GM12878 (cell line): ENCODE measurements at regions not wholly inside any gene's neighbourhood (a gene's known extent, or its start where the extent isn't known, plus 50 kb on each side); places are given as distances from the start of the nearest gene placed in this dataset.

Experiments used
- ATAC-seq: fragments of 200-7000 bp; cut with Tn5 transposase; 3 replicates; pipeline ENCODE4 v1.9.1; 2020; ENCODE audit warnings: mild to moderate bottlenecking, moderate library complexity
- BruUV-seq: library from RNA; stranded (reverse); fragments of 400-500 nt; replicated peaks from 2 replicates; lab custom pipeline; 2021; lab: Mats Ljungman, UMichigan
- CTCF ChIA-PET: fragments of 300-600 bp; sonication (Branson Sonifier 250); formaldehyde crosslinking; extraction: SDS; loops from one replicate; lab custom pipeline; 2021; ENCODE audit warnings: inconsistent platforms; lab: Yijun Ruan, JAX
- POLR2A ChIA-PET: fragments of 350-600 bp; formaldehyde crosslinking; extraction: SDS; loops from one replicate; lab custom pipeline; 2021; ENCODE audit warnings: inconsistent platforms; lab: Charles Lee
- RAD21 ChIA-PET: fragments of 300-600 bp; sonication (Branson Sonifier 250); formaldehyde crosslinking; loops from one replicate; lab custom pipeline; 2023; ENCODE audit warnings: antibody characterized with exemption; ENCODE audit not compliant: unreplicated experiment; lab: Charles Lee
- SMC1A ChIA-PET: fragments of 300-600 bp; sonication (Branson Sonifier 250); formaldehyde crosslinking; loops from one replicate; lab custom pipeline; 2023; ENCODE audit not compliant: unreplicated experiment, uncharacterized antibody; lab: Charles Lee
- DNase-seq: peaks from one replicate; pipeline ENCODE4 v3.0.0-alpha.2; 2011; ENCODE audit warnings: low read depth, low spot score
- FAIRE-seq: peaks from 3 replicates; lab custom pipeline; 2011; peaks lifted over from hg19 to GRCh38; lab: Jason Lieb, UNC
- H2AFZ ChIP-seq: 2 replicates; pipeline ENCODE4 v1.6.0; 2011; ENCODE audit warnings: low read depth, low read length, control low read depth; ENCODE audit not compliant: control insufficient read depth
- H3K27ac ChIP-seq: 2 replicates; pipeline ENCODE4 v1.5.1; 2011; ENCODE audit warnings: control low read depth; ENCODE audit not compliant: control insufficient read depth, insufficient read depth
- H3K27me3 ChIP-seq, 2 experiments: replicated peaks in 1 of 2; 2 replicates each; pipeline versions ENCODE4 v1.6.0 to v1.6.1; 2011; ENCODE audit warnings: low read length in 1 of 2; ENCODE audit not compliant: control insufficient read depth in 2 of 2, insufficient read depth in 2 of 2
- H3K36me3 ChIP-seq, 2 experiments: 2 replicates each; pipeline ENCODE4 v1.5.1; 2011; ENCODE audit warnings: low read length in 1 of 2; ENCODE audit not compliant: control insufficient read depth in 2 of 2, insufficient read depth in 2 of 2
- H3K4me1 ChIP-seq: 2 replicates; pipeline ENCODE4 v1.6.1; 2011; ENCODE audit warnings: mild to moderate bottlenecking, low read length, moderate library complexity, mixed read lengths; ENCODE audit not compliant: control insufficient read depth, insufficient read depth
- H3K4me2 ChIP-seq: 2 replicates; pipeline ENCODE4 v1.6.0; 2011; ENCODE audit warnings: control low read depth; ENCODE audit not compliant: control insufficient read depth, insufficient read depth
- H3K4me3 ChIP-seq: fragments of 200-600 bp; sonication (generic); 2 replicates; pipeline ENCODE4 v1.5.1; 2016
- H3K79me2 ChIP-seq: 2 replicates; pipeline ENCODE4 v1.6.0; 2011; ENCODE audit warnings: low read length; ENCODE audit not compliant: control insufficient read depth, insufficient read depth
- H3K9ac ChIP-seq: 2 replicates; pipeline ENCODE4 v1.8.0; 2011; ENCODE audit warnings: low read length, control low read depth, mixed read lengths; ENCODE audit not compliant: control insufficient read depth, insufficient read depth
- H3K9me3 ChIP-seq: replicated peaks from 3 replicates; pipeline ENCODE4 v1.5.1; 2011; ENCODE audit warnings: mild to moderate bottlenecking, low read length; ENCODE audit not compliant: control insufficient read depth, insufficient read depth
- H4K20me1 ChIP-seq: 2 replicates; pipeline ENCODE4 v1.6.0; 2011; ENCODE audit not compliant: control insufficient read depth, insufficient read depth
- CTCF ChIP-seq, 3 experiments: IDR thresholded peaks in 2 of 3; conservative IDR thresholded peaks in 1 of 3; 2 replicates each; pipeline ENCODE4 v1.5.1; 2011; ENCODE audit warnings: low read depth in 3 of 3, low read length in 3 of 3, mild to moderate bottlenecking in 3 of 3, control low read depth in 2 of 3, moderate library complexity in 2 of 3, inconsistent platforms in 1 of 3, mixed read lengths in 1 of 3; ENCODE audit not compliant: control insufficient read depth in 2 of 3, insufficient read depth in 1 of 3; ENCODE audit errors: extremely low read depth in 1 of 3
- HDAC6 ChIP-seq: fragments of 200-600 bp; sonication (generic); IDR thresholded peaks from one replicate; pipeline ENCODE4 v1.8.0; 2017; ENCODE audit warnings: antibody characterized with exemption; ENCODE audit not compliant: unreplicated experiment
- WGBS: methylation state at CpG from one replicate; pipeline ENCODE4 v1.1.6; 2016; ENCODE audit warnings: low lambda C conversion rate; ENCODE audit not compliant: insufficient replicate concordance, insufficient coverage; ENCODE audit errors: missing lambda C conversion rate; 5-methylcytosine and 5-hydroxymethylcytosine counted together
- in situ Hi-C: fragments of 300-500 bp; cut with MboI; formaldehyde crosslinking; loops from 9 replicates; pipeline ENCODE4 v1.14.3; 2018; ENCODE audit warnings: mixed read lengths
- intact Hi-C: fragments of 100-400 bp; cut with micrococcal nuclease; formaldehyde crosslinking; loops from one replicate; pipeline ENCODE4 v1.14.2; 2022; ENCODE audit not compliant: unreplicated experiment

- H3K27ac ChIP-seq: no peak overlapping the region
- ChIA-PET SMC1A (interaction anchor here (1.1 kb wide), 1 partner anchor 49 kb away, joined by 3 read pairs; no protein-coding TSS in a partner anchor), RAD21 (no interaction called here), POLR2A (no interaction called here), CTCF (interaction anchor here (0.7 to 1.6 kb wide), 6 partner anchors 8 to 186 kb away, joined by 3 to 5 read pairs (median 3); no protein-coding TSS in a partner anchor)
- no peaks in the 10 kb centered on the region for H4K20me1 ChIP-seq
- DNase-seq (no peak), FAIRE-seq (peak; percentile 7), ATAC-seq (peak; percentile 49; the same call in 2 of the 3 replicates)
- no peaks in the 10 kb centered on the region for H3K79me2 ChIP-seq
- no peaks in the 10 kb centered on the region; the same call in 2 of the 3 replicates for H3K9me3 ChIP-seq
- in situ Hi-C loops (no loop called here), intact Hi-C loops (no loop called here)
- no peak overlapping the region for H3K4me3 ChIP-seq
- no TSS peak for BruUV-seq
- WGBS: 35% methylated on average over 12 of the region's 12 CpGs
- no peaks in the 10 kb centered on the region for H3K4me1 ChIP-seq
- no peaks in the 10 kb centered on the region for H3K27me3 ChIP-seq
- no peak overlapping the region for H3K9ac ChIP-seq
- H3K4me2 ChIP-seq: no peak overlapping the region
- H2AFZ ChIP-seq: no peak overlapping the region
- no peaks in the 10 kb centered on the region for H3K36me3 ChIP-seq
- TF ChIP-seq CTCF (IDR thresholded peaks at IDR 0.05 in 2 of 3, conservative IDR thresholded peaks at IDR 0.05 in 1 of 3; ENCODE audit: control insufficient read depth in 2 of 3, extremely low read depth in 1 of 3, insufficient read depth in 1 of 3, low read depth in 3 of 3, low read length in 3 of 3) (peak; percentile 49 to 71 (median 62); a peak in 5 of 6 replicates), HDAC6 (no peak)
These were observed 87.5 kb upstream of the FMN2 start for GRCh38 chr1:240004086-240004749.
